CD14-positive monocyte (primary cell): ENCODE measurements at regions not wholly inside any gene's neighbourhood (a gene's known extent, or its start where the extent isn't known, plus 50 kb on each side); places are given as distances from the start of the nearest gene placed in this dataset.
"Not testable (repeated sequence)": the region's sequence is repeated elsewhere in the genome, so short reads cannot be mapped to it uniquely, and the experiment has no call there.

Experiments
- DNase-seq, 3 donors: peaks; one replicate each; pipeline ENCODE4 v3.0.0-alpha.2; 2011 to 2022
- H2AFZ ChIP-seq: 2 replicates; pipeline ENCODE4 v1.6.0; 2012; ENCODE audit warnings: mild to moderate bottlenecking, low read depth, low read length, inconsistent platforms; ENCODE audit not compliant: insufficient read depth, poor library complexity, severe bottlenecking
- H3K27ac ChIP-seq, 2 donors: 1 replicate in 1 of 2; 2 replicates in 1 of 2; pipeline ENCODE4 v1.5.1; 2012 to 2013; ENCODE audit warnings: low read length in 2 of 2, control low read depth in 1 of 2, inconsistent platforms in 1 of 2, low read depth in 1 of 2, mild to moderate bottlenecking in 1 of 2
- H3K27me3 ChIP-seq, 2 donors: one replicate each; pipeline versions ENCODE4 v1.6.0 to v1.6.1; 2011 to 2013; ENCODE audit warnings: low read length in 2 of 2; ENCODE audit not compliant: control insufficient read depth in 2 of 2, insufficient read depth in 2 of 2
- H3K36me3 ChIP-seq, 2 donors: replicated peaks in 1 of 2; 1 replicate in 1 of 2; 2 replicates in 1 of 2; pipeline versions ENCODE4 v1.5.1 to v1.6.1; 2012 to 2013; ENCODE audit warnings: low read length in 2 of 2, control low read depth in 1 of 2, inconsistent platforms in 1 of 2, mild to moderate bottlenecking in 1 of 2; ENCODE audit not compliant: insufficient read depth in 2 of 2, control insufficient read depth in 1 of 2
- H3K4me1 ChIP-seq, 2 donors: 1 replicate in 1 of 2; 2 replicates in 1 of 2; pipeline versions ENCODE4 v1.5.1 to v1.6.1; 2012 to 2013; ENCODE audit warnings: low read length in 2 of 2, control low read depth in 1 of 2, inconsistent platforms in 1 of 2, mild to moderate bottlenecking in 1 of 2, moderate library complexity in 1 of 2; ENCODE audit not compliant: insufficient read depth in 2 of 2, control insufficient read depth in 1 of 2
- H3K4me2 ChIP-seq: replicated peaks from 2 replicates; pipeline ENCODE3; 2012; ENCODE audit warnings: low read length, moderate library complexity, mild to moderate bottlenecking; ENCODE audit not compliant: poor library complexity, severe bottlenecking; ENCODE audit errors: extremely low read depth
- H3K4me3 ChIP-seq, 3 experiments: fragments of 200-600 bp in 1 of 3; sonication (generic) in 1 of 3; replicated peaks in 1 of 3; 1 replicate in 2 of 3; 2 replicates in 1 of 3; pipeline ENCODE4 v1.5.1; 2011 to 2013; ENCODE audit warnings: low read length in 3 of 3, mild to moderate bottlenecking in 3 of 3, control low read depth in 2 of 3, low read depth in 2 of 3, inconsistent platforms in 1 of 3, moderate library complexity in 1 of 3
- H3K79me2 ChIP-seq: 2 replicates; pipeline ENCODE4 v1.6.0; 2012; ENCODE audit warnings: mild to moderate bottlenecking, control low read depth, inconsistent platforms, low read length, moderate library complexity; ENCODE audit not compliant: insufficient read depth
- H3K9ac ChIP-seq: 2 replicates; pipeline ENCODE4 v1.6.0; 2017; ENCODE audit warnings: low read length, mild to moderate bottlenecking; ENCODE audit not compliant: insufficient read depth, poor library complexity, severe bottlenecking
- H3K9me3 ChIP-seq, 2 donors: replicated peaks in 1 of 2; 1 replicate in 1 of 2; 2 replicates in 1 of 2; pipeline versions ENCODE4 v1.5.1 to v1.6.1; 2012 to 2013; ENCODE audit warnings: low read length in 2 of 2, control low read depth in 1 of 2; ENCODE audit not compliant: control insufficient read depth in 1 of 2, insufficient read depth in 1 of 2
- H4K20me1 ChIP-seq: 2 replicates; pipeline ENCODE4 v1.6.0; 2012; ENCODE audit warnings: mild to moderate bottlenecking, low read length, control low read depth, moderate library complexity; ENCODE audit not compliant: insufficient read depth
- H3K27ac Mint-ChIP-seq, 7 donors: one replicate each; pipeline ENCODE4 v1.8.0; 2020; ENCODE audit warnings: mild to moderate bottlenecking in 7 of 7, mixed read lengths in 7 of 7, moderate library complexity in 6 of 7, inconsistent platforms in 2 of 7
- H3K27me3 Mint-ChIP-seq, 3 donors: one replicate each; pipeline ENCODE4 v1.8.0; 2021 to 2022; ENCODE audit warnings: low read depth in 3 of 3, mild to moderate bottlenecking in 3 of 3, mixed read lengths in 3 of 3, moderate library complexity in 3 of 3, inconsistent platforms in 1 of 3
- H3K36me3 Mint-ChIP-seq, 2 donors: one replicate each; pipeline ENCODE4 v1.8.0; 2020; ENCODE audit warnings: mixed read lengths in 2 of 2, inconsistent platforms in 1 of 2, mild to moderate bottlenecking in 1 of 2
- H3K4me1 Mint-ChIP-seq: one replicate; pipeline ENCODE4 v1.8.0; 2020; ENCODE audit warnings: mild to moderate bottlenecking, mixed read lengths
- H3K4me3 Mint-ChIP-seq, 2 donors: one replicate each; pipeline ENCODE4 v1.8.0; 2020; ENCODE audit warnings: mild to moderate bottlenecking in 2 of 2, mixed read lengths in 2 of 2, moderate library complexity in 1 of 2
- H3K9me3 Mint-ChIP-seq, 7 donors: one replicate each; pipeline ENCODE4 v1.8.0; 2020 to 2022; ENCODE audit warnings: mixed read lengths in 7 of 7, mild to moderate bottlenecking in 6 of 7, moderate library complexity in 6 of 7, inconsistent platforms in 2 of 7
- WGBS: methylation state at CpG from one replicate; pipeline ENCODE4 v1.1.5; 2013; ENCODE audit warnings: missing lambda C conversion rate; ENCODE audit not compliant: insufficient coverage; 5-methylcytosine and 5-hydroxymethylcytosine counted together
- intact Hi-C, 2 donors: fragments of 100-400 bp; cut with micrococcal nuclease; formaldehyde crosslinking; loops; one replicate each; pipeline versions ENCODE4 v1.15.0 to v1.15.1; 2023
- TF ChIP-seq, protein P1 (sequence below): fragments of 200-600 bp; IDR thresholded peaks from one replicate; pipeline ENCODE4 v1.8.0; 2022; ENCODE audit warnings: antibody characterized with exemption, mild to moderate bottlenecking

DNA sequence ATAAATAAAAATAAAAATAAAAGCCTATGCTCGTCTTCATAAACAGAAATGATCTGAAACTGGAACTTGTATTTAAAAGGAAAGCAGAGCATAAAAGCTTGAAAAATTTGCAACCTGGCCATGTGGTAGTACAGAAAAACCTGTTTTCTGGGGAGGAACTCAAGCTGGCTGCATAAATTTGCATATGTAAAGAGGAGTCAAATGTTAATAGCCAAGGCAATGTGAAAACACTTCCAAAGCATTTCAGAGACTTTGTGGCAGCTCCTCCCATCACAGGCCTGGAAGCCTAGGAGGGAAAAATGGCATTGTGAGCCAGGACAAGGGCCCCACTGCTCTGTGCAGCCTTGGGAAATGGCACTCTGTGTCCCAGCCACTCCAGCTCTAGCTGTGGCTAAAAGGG, 727.9 kb upstream of the DIAPH2 start:
- Histone ChIP-seq H3K27me3 (no peaks in the 10 kb centered on the region), H3K79me2 (no peaks in the 10 kb centered on the region), H3K9ac (no peak overlapping the region), H3K4me1 (no peaks in the 10 kb centered on the region), H3K27ac (no peak overlapping the region), H3K36me3 (no peaks in the 10 kb centered on the region), H2AFZ (no peak overlapping the region), H3K4me3 (no peak overlapping the region), H3K4me2 (no peak overlapping the region), H3K9me3 (peaks cover 3 to 7% of the 10 kb centered on the region in 2 donors), H4K20me1 (no peaks in the 10 kb centered on the region)
- DNase-seq = no peak
- H3K9me3 Mint-ChIP-seq = peaks cover 1 to 12% (median 6%) of the 10 kb centered on the region in 7 donors
- H3K4me1 Mint-ChIP-seq = no peaks in the 10 kb centered on the region
- intact Hi-C loops = no loop called here
- no peaks in the 10 kb centered on the region for H3K27me3 Mint-ChIP-seq
- TF ChIP-seq, protein P1, sequence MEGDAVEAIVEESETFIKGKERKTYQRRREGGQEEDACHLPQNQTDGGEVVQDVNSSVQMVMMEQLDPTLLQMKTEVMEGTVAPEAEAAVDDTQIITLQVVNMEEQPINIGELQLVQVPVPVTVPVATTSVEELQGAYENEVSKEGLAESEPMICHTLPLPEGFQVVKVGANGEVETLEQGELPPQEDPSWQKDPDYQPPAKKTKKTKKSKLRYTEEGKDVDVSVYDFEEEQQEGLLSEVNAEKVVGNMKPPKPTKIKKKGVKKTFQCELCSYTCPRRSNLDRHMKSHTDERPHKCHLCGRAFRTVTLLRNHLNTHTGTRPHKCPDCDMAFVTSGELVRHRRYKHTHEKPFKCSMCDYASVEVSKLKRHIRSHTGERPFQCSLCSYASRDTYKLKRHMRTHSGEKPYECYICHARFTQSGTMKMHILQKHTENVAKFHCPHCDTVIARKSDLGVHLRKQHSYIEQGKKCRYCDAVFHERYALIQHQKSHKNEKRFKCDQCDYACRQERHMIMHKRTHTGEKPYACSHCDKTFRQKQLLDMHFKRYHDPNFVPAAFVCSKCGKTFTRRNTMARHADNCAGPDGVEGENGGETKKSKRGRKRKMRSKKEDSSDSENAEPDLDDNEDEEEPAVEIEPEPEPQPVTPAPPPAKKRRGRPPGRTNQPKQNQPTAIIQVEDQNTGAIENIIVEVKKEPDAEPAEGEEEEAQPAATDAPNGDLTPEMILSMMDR = no peak
- H3K4me3 Mint-ChIP-seq = no peak overlapping the region
- WGBS = no CpG with 5 or more reads among the region's 1 CpG
- H3K27ac Mint-ChIP-seq = no peak overlapping the region
- no peaks in the 10 kb centered on the region for H3K36me3 Mint-ChIP-seq

DNA sequence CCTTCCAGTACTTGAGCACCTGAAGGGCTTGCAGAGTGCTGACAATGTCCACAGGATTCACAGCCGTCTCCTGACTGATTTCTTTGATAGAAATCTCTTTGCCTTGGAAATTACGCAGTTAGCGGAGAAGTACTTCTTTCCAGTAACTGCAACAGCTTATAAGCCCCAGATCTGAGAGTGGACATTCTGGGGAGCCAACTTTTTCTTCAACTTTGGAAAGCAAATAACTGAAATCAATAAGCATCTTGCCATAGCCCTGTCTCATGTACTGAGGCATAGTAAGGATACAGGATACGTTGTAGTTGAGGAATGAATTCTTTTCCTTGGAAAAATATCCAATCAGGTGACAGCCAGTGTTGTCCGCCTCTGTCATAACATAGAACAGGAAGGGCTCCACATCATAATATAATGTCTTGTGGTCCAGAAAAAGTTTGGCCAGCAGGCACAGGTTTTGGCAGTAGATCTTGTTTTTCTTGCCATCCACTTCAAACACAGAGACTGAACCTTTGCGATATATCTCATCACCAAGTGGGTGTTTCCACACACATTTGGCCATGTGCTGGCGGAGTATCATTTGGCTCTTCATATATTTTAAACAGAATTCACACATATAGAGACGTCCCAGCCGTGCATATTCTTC, 711.1 kb upstream of the DIAPH2 start:
- H3K9me3 Mint-ChIP-seq, H3K36me3 Mint-ChIP-seq, H3K4me3 ChIP-seq, H3K4me2 ChIP-seq, H3K4me1 ChIP-seq, H3K27ac Mint-ChIP-seq, DNase-seq, H3K36me3 ChIP-seq, H3K9ac ChIP-seq, H3K9me3 ChIP-seq, H3K27me3 ChIP-seq, H3K27me3 Mint-ChIP-seq, H3K4me1 Mint-ChIP-seq, H2AFZ ChIP-seq, H3K27ac ChIP-seq, H3K79me2 ChIP-seq, H4K20me1 ChIP-seq, H3K4me3 Mint-ChIP-seq, intact Hi-C loops: not testable (repeated sequence)
- WGBS = 83% methylated on average over 1 of the region's 9 CpGs
